Kidney (tissue), 13 donors: ENCODE measurements at regions not wholly inside any gene's neighbourhood (a gene's known extent, or its start where the extent isn't known, plus 50 kb on each side); places are given as distances from the start of the nearest gene placed in this dataset.
A peak's percentile ranks its signal among the peaks of the same experiment; 100 is the strongest.

Experiments
- DNase-seq, 5 donors: peaks; one replicate each; pipeline ENCODE4 v3.0.0-alpha.2; 2013 to 2020
- FAIRE-seq: peaks from 2 replicates; lab custom pipeline; 2012; peaks lifted over from hg19 to GRCh38; lab: Jason Lieb, UNC
- H3K27ac ChIP-seq, 2 donors: one replicate each; pipeline ENCODE4 v1.7.0; 2013; ENCODE audit warnings: low read depth in 2 of 2, low read length in 2 of 2, inconsistent platforms in 1 of 2
- H3K27me3 ChIP-seq: one replicate; pipeline ENCODE4 v1.7.1; 2013; ENCODE audit warnings: low read length, inconsistent platforms; ENCODE audit not compliant: control insufficient read depth, insufficient read depth
- H3K36me3 ChIP-seq, 3 donors: one replicate each; pipeline versions ENCODE4 v1.7.0 to v1.7.1; 2013; ENCODE audit warnings: low read length in 3 of 3, control low read depth in 1 of 3, inconsistent platforms in 1 of 3; ENCODE audit not compliant: insufficient read depth in 3 of 3, control insufficient read depth in 2 of 3
- H3K4me1 ChIP-seq, 3 donors: one replicate each; pipeline versions ENCODE4 v1.7.0 to v1.7.1; 2013; ENCODE audit warnings: low read length in 3 of 3, inconsistent platforms in 1 of 3, low read depth in 1 of 3; ENCODE audit not compliant: control insufficient read depth in 2 of 3, insufficient read depth in 2 of 3
- H3K4me3 ChIP-seq, 3 donors: one replicate each; pipeline versions ENCODE4 v1.7.0 to v1.8.1; 2013; ENCODE audit warnings: low read length in 3 of 3, control low read depth in 1 of 3, inconsistent platforms in 1 of 3
- H3K9ac ChIP-seq, 3 donors: one replicate each; pipeline versions ENCODE4 v1.7.0 to v1.7.1; 2013; ENCODE audit warnings: low read length in 3 of 3, control low read depth in 1 of 3, inconsistent platforms in 1 of 3
- H3K9me3 ChIP-seq, 3 donors: one replicate each; pipeline versions ENCODE4 v1.7.0 to v1.7.1; 2013; ENCODE audit warnings: low read length in 3 of 3, control low read depth in 1 of 3, inconsistent platforms in 1 of 3; ENCODE audit not compliant: control insufficient read depth in 2 of 3, insufficient read depth in 1 of 3
- intact Hi-C: fragments of 100-400 bp; cut with DNase I; formaldehyde crosslinking; loops from one replicate; pipeline ENCODE4 v1.11.1; 2022
- TF ChIP-seq, protein P1 (sequence below): IDR thresholded peaks from 3 replicates; pipeline ENCODE4 v1.5.1; 2012; ENCODE audit warnings: mild to moderate bottlenecking, moderate library complexity, borderline replicate concordance; ENCODE audit not compliant: insufficient read depth; ENCODE audit errors: extremely low read depth
- donor health status: control.
- donor health status: control.
- donor health status: control.
- donor health status: control.
- donor health status: control.
- donor health status: DM: yes; HTN: yes; CAD: no.
- donor health status: Normal renal cell carcinoma (clear cell type).

DNA sequence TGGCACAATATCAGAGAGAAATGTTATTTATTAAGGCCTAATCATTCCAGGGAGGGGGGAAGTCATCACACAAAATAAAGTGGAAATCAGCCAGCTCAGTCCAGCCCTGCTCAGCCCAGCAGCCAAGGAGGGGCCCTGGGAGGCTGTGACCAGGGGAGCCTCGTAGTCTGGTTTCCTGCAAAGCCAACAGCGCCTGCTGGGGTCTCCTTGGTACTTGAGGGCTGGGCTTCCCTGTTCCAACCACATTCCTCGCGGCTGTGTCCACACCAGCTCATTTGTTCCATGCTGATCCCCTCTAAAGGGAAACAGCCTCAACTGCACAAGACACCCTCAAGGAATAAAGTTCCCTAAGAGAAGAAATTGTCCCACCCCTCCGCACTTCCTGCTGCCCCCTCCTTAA, 154.0 kb downstream of the TMEM132E start:
- DNase-seq (peak in 1 of 5 donors; percentile 21), FAIRE-seq (no peak)
- Histone ChIP-seq H3K4me1 (no peaks in the 10 kb centered on the region), H3K36me3 (no peaks in the 10 kb centered on the region), H3K9me3 (no peaks in the 10 kb centered on the region), H3K27me3 (no peaks in the 10 kb centered on the region), H3K4me3 (no peak overlapping the region), H3K27ac (no peak overlapping the region), H3K9ac (no peak overlapping the region)
- TF ChIP-seq, protein P1, sequence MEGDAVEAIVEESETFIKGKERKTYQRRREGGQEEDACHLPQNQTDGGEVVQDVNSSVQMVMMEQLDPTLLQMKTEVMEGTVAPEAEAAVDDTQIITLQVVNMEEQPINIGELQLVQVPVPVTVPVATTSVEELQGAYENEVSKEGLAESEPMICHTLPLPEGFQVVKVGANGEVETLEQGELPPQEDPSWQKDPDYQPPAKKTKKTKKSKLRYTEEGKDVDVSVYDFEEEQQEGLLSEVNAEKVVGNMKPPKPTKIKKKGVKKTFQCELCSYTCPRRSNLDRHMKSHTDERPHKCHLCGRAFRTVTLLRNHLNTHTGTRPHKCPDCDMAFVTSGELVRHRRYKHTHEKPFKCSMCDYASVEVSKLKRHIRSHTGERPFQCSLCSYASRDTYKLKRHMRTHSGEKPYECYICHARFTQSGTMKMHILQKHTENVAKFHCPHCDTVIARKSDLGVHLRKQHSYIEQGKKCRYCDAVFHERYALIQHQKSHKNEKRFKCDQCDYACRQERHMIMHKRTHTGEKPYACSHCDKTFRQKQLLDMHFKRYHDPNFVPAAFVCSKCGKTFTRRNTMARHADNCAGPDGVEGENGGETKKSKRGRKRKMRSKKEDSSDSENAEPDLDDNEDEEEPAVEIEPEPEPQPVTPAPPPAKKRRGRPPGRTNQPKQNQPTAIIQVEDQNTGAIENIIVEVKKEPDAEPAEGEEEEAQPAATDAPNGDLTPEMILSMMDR = no peak
- intact Hi-C loops = no loop called here

DNA sequence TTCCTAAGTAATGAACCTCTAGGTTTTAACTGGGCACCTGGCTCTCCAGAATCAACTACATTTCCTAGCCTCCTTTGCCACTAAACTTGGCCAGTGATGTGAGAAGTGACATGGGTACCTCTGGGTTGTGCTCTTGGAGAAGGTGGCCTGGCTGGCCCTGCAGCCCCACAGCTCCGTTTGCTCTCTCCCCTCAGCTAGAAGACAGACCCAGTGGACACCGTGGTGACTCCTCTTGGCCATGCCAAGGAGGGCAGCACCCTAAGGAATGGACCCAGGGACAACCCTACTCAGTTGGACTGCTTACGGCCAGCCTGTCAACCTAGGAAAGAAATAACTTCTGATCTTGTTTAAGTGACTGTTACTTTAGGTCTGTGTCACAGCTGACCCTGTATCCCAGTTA, 151.4 kb downstream of the TMEM132E start:
- no peaks in the 10 kb centered on the region for H3K36me3 ChIP-seq
- intact Hi-C loops = no loop called here
- H3K27ac ChIP-seq = no peak overlapping the region
- FAIRE-seq (no peak), DNase-seq (peak in 1 of 5 donors; percentile 7)
- TF ChIP-seq, protein P1 = no peak
- H3K9ac ChIP-seq = no peak overlapping the region
- no peaks in the 10 kb centered on the region for H3K4me1 ChIP-seq
- no peaks in the 10 kb centered on the region for H3K9me3 ChIP-seq
- no peaks in the 10 kb centered on the region for H3K27me3 ChIP-seq
- no peak overlapping the region for H3K4me3 ChIP-seq

DNA sequence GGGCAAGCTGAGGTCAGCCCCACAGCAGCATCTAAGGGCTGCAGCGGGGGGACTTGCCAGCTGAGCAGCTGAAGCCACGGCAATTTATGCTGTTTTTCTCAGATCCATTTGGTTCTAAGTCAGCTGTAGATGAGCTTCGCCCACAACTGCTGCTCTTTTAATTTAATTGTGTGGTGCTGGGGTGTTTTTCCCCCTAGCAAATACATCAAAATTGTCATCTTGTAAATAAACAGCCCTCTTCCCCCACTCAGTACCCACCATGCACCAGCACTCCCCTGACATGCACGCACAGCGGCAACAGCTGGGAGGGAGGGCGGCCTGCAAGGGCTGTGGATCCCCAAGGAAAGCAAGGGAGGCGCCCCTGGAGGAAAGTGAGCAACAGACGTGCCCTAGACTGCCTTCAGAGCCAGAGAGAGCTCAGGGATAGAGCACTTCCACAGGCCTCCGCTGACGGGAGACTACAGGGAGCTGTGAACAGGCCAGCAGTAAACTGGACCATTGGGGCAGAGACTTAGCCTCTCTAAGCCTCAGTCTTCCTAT, 149.5 kb downstream of the TMEM132E start:
- Histone ChIP-seq H3K27ac (no peak overlapping the region), H3K9ac (no peak overlapping the region), H3K9me3 (no peaks in the 10 kb centered on the region), H3K4me3 (no peak overlapping the region), H3K4me1 (no peaks in the 10 kb centered on the region), H3K27me3 (no peaks in the 10 kb centered on the region), H3K36me3 (no peaks in the 10 kb centered on the region)
- DNase-seq = peak in 1 of 5 donors; percentile 22
- FAIRE-seq = no peak
- TF ChIP-seq, protein P1 = no peak
- intact Hi-C loops = no loop called here

DNA sequence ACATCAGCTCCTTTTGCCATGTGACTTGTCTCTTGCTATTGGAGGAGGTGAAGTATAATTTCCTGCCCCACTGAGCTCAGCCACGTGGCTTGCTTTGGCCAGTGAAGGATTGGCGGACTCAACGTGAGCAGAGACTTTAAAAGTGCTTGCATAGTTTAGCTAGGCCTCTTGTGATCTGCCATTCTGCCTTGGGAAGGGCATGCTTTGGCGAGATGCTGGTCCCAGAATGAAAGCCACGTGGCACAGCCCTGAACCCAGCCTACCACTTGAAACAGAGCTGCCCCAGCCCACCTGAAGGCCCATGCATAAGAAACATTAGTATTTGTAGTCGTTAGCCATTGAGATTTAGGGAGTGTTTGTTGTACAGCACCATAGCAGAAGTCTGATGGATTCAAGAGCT, 148.2 kb downstream of the TMEM132E start:
- Histone ChIP-seq H3K9ac (no peak overlapping the region), H3K4me1 (no peaks in the 10 kb centered on the region), H3K27ac (no peak overlapping the region), H3K9me3 (no peaks in the 10 kb centered on the region), H3K36me3 (no peaks in the 10 kb centered on the region), H3K27me3 (peaks cover 2% of the 10 kb centered on the region), H3K4me3 (no peak overlapping the region)
- no peak for FAIRE-seq
- TF ChIP-seq, protein P1 = no peak
- intact Hi-C loops = no loop called here
- DNase-seq = peak in 1 of 5 donors; percentile 7
